ENCODE measurements at regions not wholly inside any gene's neighbourhood (a gene's known extent, or its start where the extent isn't known, plus 50 kb on each side); places are given as distances from the start of the nearest gene placed in this dataset.

- DNase-seq (ENCODE audit: low spot score in 2 of 2) (no peak), ATAC-seq (no peak)
- Mint-ChIP-seq H3K9me3 (peaks cover 18% of the 10 kb centered on the region), H3K27ac (no peak overlapping the region), H3K4me1 (no peaks in the 10 kb centered on the region), H3K36me3 (no peaks in the 10 kb centered on the region), H3K4me3 (no peak overlapping the region)
Observed at GRCh38 chr4:45985038-45985437, 138.8 kb downstream of the GABRG1 start.

GRCh38 chr4:45971108-45971507 lies 152.7 kb downstream of the GABRG1 start:
- Mint-ChIP-seq H3K4me1 (no peaks in the 10 kb centered on the region), H3K36me3 (no peaks in the 10 kb centered on the region), H3K4me3 (no peak overlapping the region), H3K9me3 (peaks cover 23% of the 10 kb centered on the region), H3K27ac (no peak overlapping the region)
- DNase-seq (ENCODE audit: low spot score in 2 of 2) (no peak), ATAC-seq (no peak)

GRCh38 chr4:45957353-45957752 lies 166.5 kb downstream of the GABRG1 start:
- Mint-ChIP-seq H3K4me3 (no peak overlapping the region), H3K9me3 (peaks cover 12% of the 10 kb centered on the region), H3K27ac (no peak overlapping the region), H3K4me1 (no peaks in the 10 kb centered on the region), H3K36me3 (no peaks in the 10 kb centered on the region)
- DNase-seq (ENCODE audit: low spot score in 2 of 2) (no peak), ATAC-seq (no peak)

GRCh38 chr4:45954276-45954675 lies 169.6 kb downstream of the GABRG1 start:
- no peaks in the 10 kb centered on the region for H3K36me3 Mint-ChIP-seq
- H3K4me1 Mint-ChIP-seq = no peaks in the 10 kb centered on the region
- no peak for ATAC-seq
- peaks cover 9% of the 10 kb centered on the region for H3K9me3 Mint-ChIP-seq
- H3K4me3 Mint-ChIP-seq = no peak overlapping the region
- DNase-seq (ENCODE audit: low spot score in 2 of 2) = no peak
- no peak overlapping the region for H3K27ac Mint-ChIP-seq

- H3K9me3 Mint-ChIP-seq = peaks cover 20% of the 10 kb centered on the region
- ATAC-seq = no peak
Observed at GRCh38 chr4:45951153-45951552, 172.7 kb downstream of the GABRG1 start.

GRCh38 chr4:45946699-45947098 lies 177.2 kb downstream of the GABRG1 start:
- ATAC-seq = no peak
- no peaks in the 10 kb centered on the region for H3K4me1 Mint-ChIP-seq
- no peak overlapping the region for H3K27ac Mint-ChIP-seq
- no peaks in the 10 kb centered on the region for H3K36me3 Mint-ChIP-seq
- H3K9me3 Mint-ChIP-seq = peaks cover 12% of the 10 kb centered on the region
- no peak overlapping the region for H3K4me3 Mint-ChIP-seq
- no peak for DNase-seq (ENCODE audit: low spot score in 2 of 2)

More at GRCh38 chr4:45951153-45951552, 172.7 kb downstream of the GABRG1 start:
- DNase-seq (ENCODE audit: low spot score in 2 of 2) = no peak
- Mint-ChIP-seq H3K36me3 (no peaks in the 10 kb centered on the region), H3K4me3 (no peak overlapping the region), H3K27ac (no peak overlapping the region), H3K4me1 (no peaks in the 10 kb centered on the region)

- no peak overlapping the region for H3K4me3 Mint-ChIP-seq
- DNase-seq (ENCODE audit: low spot score in 2 of 2) (no peak), ATAC-seq (no peak)
- H3K27ac Mint-ChIP-seq = no peak overlapping the region
- no peaks in the 10 kb centered on the region for H3K36me3 Mint-ChIP-seq
- no peaks in the 10 kb centered on the region for H3K4me1 Mint-ChIP-seq
- H3K9me3 Mint-ChIP-seq = peaks cover 23% of the 10 kb centered on the region
Observed at GRCh38 chr4:45944000-45944399, 179.9 kb downstream of the GABRG1 start.

- no peak overlapping the region for H3K4me3 Mint-ChIP-seq
- ATAC-seq (no peak), DNase-seq (ENCODE audit: low spot score in 2 of 2) (no peak)
- H3K9me3 Mint-ChIP-seq = peaks cover 11% of the 10 kb centered on the region
- no peaks in the 10 kb centered on the region for H3K4me1 Mint-ChIP-seq
- H3K27ac Mint-ChIP-seq = no peak overlapping the region
- no peaks in the 10 kb centered on the region for H3K36me3 Mint-ChIP-seq
Observed at GRCh38 chr4:45939056-45939455, 184.8 kb downstream of the GABRG1 start.

GRCh38 chr4:45931154-45931553 lies 192.7 kb downstream of the GABRG1 start:
- H3K36me3 Mint-ChIP-seq = no peaks in the 10 kb centered on the region
- ATAC-seq = no peak

GRCh38 chr4:45927641-45928040 lies 196.2 kb downstream of the GABRG1 start:
- no peak overlapping the region for H3K4me3 Mint-ChIP-seq
- H3K9me3 Mint-ChIP-seq = peaks cover 11% of the 10 kb centered on the region
- H3K36me3 Mint-ChIP-seq = no peaks in the 10 kb centered on the region
- no peak for DNase-seq (ENCODE audit: low spot score in 2 of 2)
- H3K27ac Mint-ChIP-seq = no peak overlapping the region
- H3K4me1 Mint-ChIP-seq = no peaks in the 10 kb centered on the region
- no peak for ATAC-seq

More at GRCh38 chr4:45931154-45931553, 192.7 kb downstream of the GABRG1 start:
- H3K27ac Mint-ChIP-seq = no peak overlapping the region
- peaks cover 5% of the 10 kb centered on the region for H3K9me3 Mint-ChIP-seq
- no peak for DNase-seq (ENCODE audit: low spot score in 2 of 2)
- H3K4me3 Mint-ChIP-seq = no peak overlapping the region
- no peaks in the 10 kb centered on the region for H3K4me1 Mint-ChIP-seq

- no peaks in the 10 kb centered on the region for H3K36me3 Mint-ChIP-seq
- H3K4me1 Mint-ChIP-seq = no peaks in the 10 kb centered on the region
- H3K4me3 Mint-ChIP-seq = no peak overlapping the region
- ATAC-seq = no peak
- no peak overlapping the region for H3K27ac Mint-ChIP-seq
- DNase-seq (ENCODE audit: low spot score in 2 of 2) = no peak
- peaks cover 11% of the 10 kb centered on the region for H3K9me3 Mint-ChIP-seq
Observed at GRCh38 chr4:45925809-45926208, 198.0 kb downstream of the GABRG1 start.

GRCh38 chr4:45920861-45921260 lies 203.0 kb downstream of the GABRG1 start:
- no peak for DNase-seq (ENCODE audit: low spot score in 2 of 2)
- Mint-ChIP-seq H3K9me3 (peaks cover 15% of the 10 kb centered on the region), H3K36me3 (no peaks in the 10 kb centered on the region), H3K27ac (no peak overlapping the region), H3K4me3 (no peak overlapping the region), H3K4me1 (no peaks in the 10 kb centered on the region)
- no peak for ATAC-seq

- H3K9me3 Mint-ChIP-seq = peaks cover 21% of the 10 kb centered on the region
- H3K36me3 Mint-ChIP-seq = no peaks in the 10 kb centered on the region
- H3K4me1 Mint-ChIP-seq = no peaks in the 10 kb centered on the region
- no peak for ATAC-seq
- no peak overlapping the region for H3K27ac Mint-ChIP-seq
- H3K4me3 Mint-ChIP-seq = no peak overlapping the region
- no peak for DNase-seq (ENCODE audit: low spot score in 2 of 2)
Observed at GRCh38 chr4:45910511-45910910, 213.3 kb downstream of the GABRG1 start.

GRCh38 chr4:45897946-45898585 lies 225.8 kb downstream of the GABRG1 start:
- DNase-seq (ENCODE audit: low spot score in 2 of 2) (no peak), ATAC-seq (no peak)
- Mint-ChIP-seq H3K27ac (no peak overlapping the region), H3K4me3 (no peak overlapping the region), H3K4me1 (no peaks in the 10 kb centered on the region), H3K9me3 (peaks cover 6% of the 10 kb centered on the region), H3K36me3 (no peaks in the 10 kb centered on the region)

GRCh38 chr4:45883421-45883820 lies 240.4 kb downstream of the GABRG1 start:
- H3K4me3 Mint-ChIP-seq = no peak overlapping the region
- no peaks in the 10 kb centered on the region for H3K4me1 Mint-ChIP-seq
- ATAC-seq (no peak), DNase-seq (ENCODE audit: low spot score in 2 of 2) (no peak)
- no peaks in the 10 kb centered on the region for H3K36me3 Mint-ChIP-seq
- peaks cover 26% of the 10 kb centered on the region for H3K9me3 Mint-ChIP-seq
- H3K27ac Mint-ChIP-seq = no peak overlapping the region

GRCh38 chr4:45876235-45876890 lies 247.5 kb downstream of the GABRG1 start:
- H3K4me1 Mint-ChIP-seq = no peaks in the 10 kb centered on the region
- H3K9me3 Mint-ChIP-seq = peaks cover 17% of the 10 kb centered on the region
- ATAC-seq = no peak
- H3K4me3 Mint-ChIP-seq = no peak overlapping the region
- no peak overlapping the region for H3K27ac Mint-ChIP-seq
- H3K36me3 Mint-ChIP-seq = no peaks in the 10 kb centered on the region
- DNase-seq (ENCODE audit: low spot score in 2 of 2) = no peak
